ENCODE measurements at regions not wholly inside any gene's neighbourhood (a gene's known extent, or its start where the extent isn't known, plus 50 kb on each side); places are given as distances from the start of the nearest gene placed in this dataset.

DNA sequence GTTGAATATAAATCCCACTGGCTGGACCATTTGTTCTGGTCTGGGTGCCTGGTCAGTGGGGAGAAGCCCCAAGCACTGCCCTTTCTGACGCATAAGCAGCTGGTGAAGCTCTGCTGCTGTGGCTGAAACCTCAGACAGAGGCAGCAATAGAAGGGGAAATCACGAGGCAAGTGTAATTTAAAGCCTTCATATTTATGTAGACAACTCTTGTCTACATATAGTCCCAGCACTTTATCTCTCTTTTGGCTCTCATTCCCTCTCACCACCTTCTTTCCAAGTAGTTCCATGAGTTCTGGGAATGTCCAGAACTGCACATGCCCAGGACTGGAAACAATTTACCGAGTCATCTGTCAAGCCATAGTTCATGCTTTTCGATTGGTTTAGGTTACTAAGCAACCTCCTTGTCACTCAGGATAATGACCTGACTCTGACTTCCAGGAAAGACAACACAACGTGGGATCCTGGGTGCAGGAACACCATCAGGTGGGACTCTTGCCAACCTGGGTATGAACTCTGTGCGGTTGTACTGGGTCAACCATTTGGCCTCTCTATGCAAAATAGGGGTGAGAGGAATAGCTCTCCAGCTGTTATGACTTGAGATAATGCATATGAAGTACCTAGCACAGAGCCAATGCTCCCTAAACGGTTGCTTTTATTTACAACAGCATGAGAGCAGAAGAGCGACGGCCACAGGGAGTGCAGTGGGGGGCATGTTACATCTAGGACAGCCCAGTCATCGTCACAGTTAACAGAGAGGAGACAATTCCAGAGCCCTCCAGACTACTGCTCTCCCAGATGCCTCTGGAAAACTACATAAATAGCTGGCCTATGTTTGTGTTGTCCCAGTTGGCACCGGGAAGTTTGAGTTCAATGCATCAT, 321.9 kb downstream of the FOXO1 start:
- H3K9ac ChIP-seq (ENCODE audit: low read length): no peak overlapping the region
- no peak overlapping the region for H3K27ac ChIP-seq (ENCODE audit: low read depth, low read length)

DNA sequence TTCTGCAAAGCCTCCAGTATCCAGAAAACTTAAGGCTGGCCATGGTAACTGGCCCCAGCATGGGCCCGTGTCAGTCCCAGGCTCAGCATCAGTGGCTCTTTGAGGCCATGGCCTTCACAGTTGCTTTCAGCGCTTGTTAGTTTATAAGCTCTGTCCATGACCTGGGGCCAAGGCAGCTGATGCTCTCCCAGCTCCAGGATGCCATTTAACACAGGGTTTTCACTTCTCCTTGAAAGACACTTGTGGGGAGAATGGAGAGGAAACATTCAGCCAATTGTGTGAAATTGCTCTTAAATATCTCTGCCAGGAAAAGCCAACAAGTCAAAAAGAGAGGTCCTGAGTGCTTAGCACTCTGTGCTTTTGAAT, 321.3 kb downstream of the FOXO1 start:
- Histone ChIP-seq H3K9ac (ENCODE audit: low read length) (no peak overlapping the region), H3K9me3 (ENCODE audit: low read length) (no peaks in the 10 kb centered on the region), H3K27ac (ENCODE audit: low read depth, low read length) (no peak overlapping the region), H3K36me3 (ENCODE audit: insufficient read depth, low read length) (no peaks in the 10 kb centered on the region), H3K27me3 (ENCODE audit: control insufficient read depth in 1 of 2, insufficient read depth in 2 of 2, low read length in 2 of 2) (no peaks in the 10 kb centered on the region), H3K4me3 (ENCODE audit: low read depth in 1 of 2, low read length in 2 of 2) (no peak overlapping the region), H3K4me1 (ENCODE audit: insufficient read depth, low read length) (peaks cover 9% of the 10 kb centered on the region)

More for the DNA sequence above, 321.9 kb downstream of the FOXO1 start:
- Histone ChIP-seq H3K27me3 (ENCODE audit: control insufficient read depth in 1 of 2, insufficient read depth in 2 of 2, low read length in 2 of 2) (no peaks in the 10 kb centered on the region), H3K36me3 (ENCODE audit: insufficient read depth, low read length) (no peaks in the 10 kb centered on the region), H3K4me1 (ENCODE audit: insufficient read depth, low read length) (peaks cover 6% of the 10 kb centered on the region), H3K9me3 (ENCODE audit: low read length) (no peaks in the 10 kb centered on the region), H3K4me3 (ENCODE audit: low read depth in 1 of 2, low read length in 2 of 2) (no peak overlapping the region)

DNA sequence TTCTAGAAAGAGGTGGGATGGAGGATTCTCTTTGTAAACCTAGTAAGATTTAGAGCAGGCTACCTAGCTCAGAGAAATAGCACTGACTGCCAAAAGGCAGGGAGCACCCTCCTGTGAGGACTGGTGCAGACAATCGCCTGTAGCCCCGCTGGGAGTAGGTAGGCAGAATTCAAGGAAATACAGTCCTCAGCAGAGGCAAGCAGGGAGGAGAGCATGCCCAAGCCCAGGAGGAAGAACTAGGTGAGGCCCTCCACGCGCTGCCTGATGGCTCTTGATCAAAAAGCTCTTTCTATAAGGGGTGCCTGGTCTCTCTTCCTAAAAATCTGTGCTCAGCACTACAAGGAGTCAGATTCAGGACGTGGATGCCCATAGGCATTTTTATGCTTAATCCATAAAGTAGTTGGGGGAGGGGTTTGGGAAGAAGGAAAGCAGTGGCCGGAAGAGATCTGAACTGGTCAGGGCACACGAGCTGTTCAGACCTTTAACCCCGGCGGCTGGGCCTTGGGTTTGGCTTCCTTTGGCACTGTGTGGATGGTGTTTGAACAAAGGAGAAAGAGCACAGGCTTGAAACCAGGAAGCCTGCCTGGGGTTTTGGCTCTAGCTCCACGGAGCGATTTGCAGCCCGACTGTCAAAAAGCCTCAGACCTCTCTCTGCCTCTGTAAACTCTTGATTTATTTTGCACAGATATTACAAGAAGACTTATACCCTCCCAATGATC, 320.6 kb downstream of the FOXO1 start:
- no peaks in the 10 kb centered on the region for H3K36me3 ChIP-seq (ENCODE audit: insufficient read depth, low read length)
- H3K4me1 ChIP-seq (ENCODE audit: insufficient read depth, low read length): peaks cover 5% of the 10 kb centered on the region
- no peak overlapping the region for H3K27ac ChIP-seq (ENCODE audit: low read depth, low read length)
- H3K27me3 ChIP-seq (ENCODE audit: control insufficient read depth in 1 of 2, insufficient read depth in 2 of 2, low read length in 2 of 2): no peaks in the 10 kb centered on the region
- H3K4me3 ChIP-seq (ENCODE audit: low read depth in 1 of 2, low read length in 2 of 2): no peak overlapping the region
- no peaks in the 10 kb centered on the region for H3K9me3 ChIP-seq (ENCODE audit: low read length)
- H3K9ac ChIP-seq (ENCODE audit: low read length): no peak overlapping the region

DNA sequence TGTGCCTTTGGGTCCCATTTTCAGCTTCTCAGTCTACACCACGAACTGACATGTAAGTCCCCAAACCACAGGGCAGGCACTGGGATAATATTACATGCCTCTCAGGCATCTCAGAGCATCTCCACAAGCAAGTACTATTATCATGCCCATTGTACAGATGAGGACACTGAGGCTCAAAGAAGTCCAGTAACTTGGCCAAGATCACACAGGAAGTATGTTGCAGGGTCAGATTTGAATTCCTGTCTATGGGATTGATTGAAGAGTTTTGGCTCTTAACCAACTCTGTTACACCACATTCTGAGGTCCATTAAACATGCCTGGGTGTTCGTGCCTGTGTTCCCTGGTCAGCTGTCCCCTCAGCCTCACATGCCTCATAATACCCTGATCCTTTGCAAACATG, 319.8 kb downstream of the FOXO1 start:
- H3K4me1 ChIP-seq (ENCODE audit: insufficient read depth, low read length): peaks cover 5% of the 10 kb centered on the region
- no peak overlapping the region for H3K9ac ChIP-seq (ENCODE audit: low read length)
- H3K27ac ChIP-seq (ENCODE audit: low read depth, low read length): no peak overlapping the region
- no peaks in the 10 kb centered on the region for H3K36me3 ChIP-seq (ENCODE audit: insufficient read depth, low read length)
- H3K27me3 ChIP-seq (ENCODE audit: control insufficient read depth in 1 of 2, insufficient read depth in 2 of 2, low read length in 2 of 2): no peaks in the 10 kb centered on the region
- no peaks in the 10 kb centered on the region for H3K9me3 ChIP-seq (ENCODE audit: low read length)
- H3K4me3 ChIP-seq (ENCODE audit: low read depth in 1 of 2, low read length in 2 of 2): no peak overlapping the region

DNA sequence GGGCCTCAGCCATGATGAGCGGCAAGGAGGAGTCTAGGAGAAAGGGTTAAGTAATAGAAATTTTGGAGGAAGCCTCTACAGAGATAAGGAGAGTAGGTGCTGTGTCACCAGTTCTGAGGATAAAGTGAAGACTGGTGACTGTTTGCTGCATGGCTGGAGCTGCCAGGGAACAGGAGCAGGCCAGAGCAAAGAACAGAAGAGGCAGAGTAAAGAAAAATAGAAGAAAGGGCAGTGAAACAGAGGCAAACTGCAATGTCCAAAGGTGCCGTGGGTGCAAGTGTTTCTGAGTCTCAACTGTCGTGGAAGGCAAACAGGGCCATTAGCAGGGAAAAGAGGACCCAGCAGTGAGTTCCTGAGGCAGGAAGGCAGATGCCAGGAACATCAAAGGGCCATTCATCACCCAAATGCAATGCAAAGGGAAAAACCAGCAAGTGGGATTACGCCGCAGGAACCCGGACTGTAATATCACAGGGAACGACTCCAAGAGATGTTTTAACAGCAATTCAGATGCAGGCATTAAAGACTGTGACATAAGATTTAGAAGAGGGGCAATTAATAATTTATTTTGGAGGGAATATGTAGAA, 318.3 kb downstream of the FOXO1 start:
- H3K9ac ChIP-seq (ENCODE audit: low read length): no peak overlapping the region
- no peak overlapping the region for H3K4me3 ChIP-seq (ENCODE audit: low read depth in 1 of 2, low read length in 2 of 2)
- no peak overlapping the region for H3K27ac ChIP-seq (ENCODE audit: low read depth, low read length)
- no peaks in the 10 kb centered on the region for H3K27me3 ChIP-seq (ENCODE audit: control insufficient read depth in 1 of 2, insufficient read depth in 2 of 2, low read length in 2 of 2)
- no peaks in the 10 kb centered on the region for H3K36me3 ChIP-seq (ENCODE audit: insufficient read depth, low read length)
- H3K9me3 ChIP-seq (ENCODE audit: low read length): no peaks in the 10 kb centered on the region
- H3K4me1 ChIP-seq (ENCODE audit: insufficient read depth, low read length): peaks cover 20% of the 10 kb centered on the region

DNA sequence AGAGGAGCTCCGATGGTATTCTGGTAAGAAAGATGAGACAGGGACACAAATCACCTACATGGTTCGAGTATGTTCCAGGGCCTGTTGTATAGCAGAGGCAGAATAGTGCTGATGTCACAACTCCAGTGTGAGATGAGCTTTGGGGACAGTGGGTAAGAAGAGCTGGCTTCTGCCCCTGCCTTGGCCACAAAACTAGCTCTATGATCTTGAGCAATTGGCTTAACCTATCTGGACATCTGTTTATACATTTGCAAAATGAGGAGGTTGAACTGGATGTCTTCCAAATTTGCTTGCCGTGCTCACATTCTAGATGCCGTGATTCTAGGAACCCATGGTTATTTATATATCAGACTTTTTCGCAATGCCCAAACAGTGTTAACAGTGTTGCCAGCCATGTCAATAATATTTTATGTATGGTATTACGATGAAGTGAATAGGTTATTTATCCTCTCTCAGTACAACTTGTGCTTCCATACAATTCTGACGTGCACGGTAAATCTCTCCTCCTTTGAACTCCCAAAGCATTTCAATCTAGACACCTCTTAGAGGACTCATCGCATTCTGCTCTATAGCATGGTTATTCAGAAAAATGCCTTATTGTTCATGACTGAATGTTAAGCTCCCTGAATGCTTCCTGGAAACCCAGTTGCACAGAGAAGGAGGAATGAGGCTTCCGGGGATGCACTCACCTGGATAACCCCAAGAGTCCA, 316.0 kb downstream of the FOXO1 start:
- Histone ChIP-seq H3K27ac (ENCODE audit: low read depth, low read length) (no peak overlapping the region), H3K4me3 (ENCODE audit: low read depth in 1 of 2, low read length in 2 of 2) (no peak overlapping the region), H3K9me3 (ENCODE audit: low read length) (no peaks in the 10 kb centered on the region), H3K9ac (ENCODE audit: low read length) (no peak overlapping the region), H3K36me3 (ENCODE audit: insufficient read depth, low read length) (no peaks in the 10 kb centered on the region), H3K4me1 (ENCODE audit: insufficient read depth, low read length) (peaks cover 21% of the 10 kb centered on the region), H3K27me3 (ENCODE audit: control insufficient read depth in 1 of 2, insufficient read depth in 2 of 2, low read length in 2 of 2) (no peaks in the 10 kb centered on the region)

DNA sequence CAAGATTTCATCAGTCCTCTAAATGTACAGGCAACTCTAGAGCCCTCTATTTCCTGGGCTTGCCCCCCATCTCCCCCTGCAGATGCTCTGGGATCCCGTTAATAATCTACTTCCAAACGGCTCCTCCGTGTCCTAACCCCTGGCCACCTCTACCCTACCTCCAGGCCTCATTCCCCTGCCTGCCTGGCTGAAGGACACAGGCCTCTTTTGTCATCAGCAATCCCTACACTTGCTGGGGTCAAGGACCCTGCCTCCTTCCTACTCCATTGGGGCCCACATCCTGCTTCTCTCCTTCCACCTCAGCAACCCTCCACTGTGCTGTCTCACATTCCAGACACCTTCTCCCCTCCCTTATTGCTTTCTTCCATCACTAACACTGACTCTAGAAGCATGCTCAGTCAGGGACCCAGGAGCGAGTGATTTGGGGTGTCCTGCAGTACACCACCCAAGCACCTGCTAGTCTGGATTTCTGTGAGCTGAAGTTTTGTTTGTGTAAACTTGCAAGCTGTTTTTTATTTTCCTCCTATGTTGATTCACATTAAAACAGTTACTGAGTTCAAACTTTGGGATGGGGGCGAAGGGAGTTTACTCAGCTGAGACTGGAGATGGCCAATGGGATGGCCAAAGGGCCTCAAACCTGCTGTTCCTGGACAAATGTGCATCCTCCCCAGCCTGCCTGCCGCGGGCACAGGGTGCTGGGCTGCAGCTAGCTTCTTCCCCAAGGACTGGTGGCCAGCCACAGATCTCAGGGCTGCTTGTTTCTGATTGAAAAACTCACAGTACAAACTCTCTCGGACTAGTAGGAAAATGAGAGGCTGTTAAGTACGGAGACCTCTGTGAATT, 314.7 kb downstream of the FOXO1 start:
- no peaks in the 10 kb centered on the region for H3K27me3 ChIP-seq (ENCODE audit: control insufficient read depth in 1 of 2, insufficient read depth in 2 of 2, low read length in 2 of 2)
- no peaks in the 10 kb centered on the region for H3K9me3 ChIP-seq (ENCODE audit: low read length)
- no peak overlapping the region for H3K27ac ChIP-seq (ENCODE audit: low read depth, low read length)
- peaks cover 21% of the 10 kb centered on the region for H3K4me1 ChIP-seq (ENCODE audit: insufficient read depth, low read length)
- H3K9ac ChIP-seq (ENCODE audit: low read length): no peak overlapping the region
- no peaks in the 10 kb centered on the region for H3K36me3 ChIP-seq (ENCODE audit: insufficient read depth, low read length)
- H3K4me3 ChIP-seq (ENCODE audit: low read depth in 1 of 2, low read length in 2 of 2): no peak overlapping the region

DNA sequence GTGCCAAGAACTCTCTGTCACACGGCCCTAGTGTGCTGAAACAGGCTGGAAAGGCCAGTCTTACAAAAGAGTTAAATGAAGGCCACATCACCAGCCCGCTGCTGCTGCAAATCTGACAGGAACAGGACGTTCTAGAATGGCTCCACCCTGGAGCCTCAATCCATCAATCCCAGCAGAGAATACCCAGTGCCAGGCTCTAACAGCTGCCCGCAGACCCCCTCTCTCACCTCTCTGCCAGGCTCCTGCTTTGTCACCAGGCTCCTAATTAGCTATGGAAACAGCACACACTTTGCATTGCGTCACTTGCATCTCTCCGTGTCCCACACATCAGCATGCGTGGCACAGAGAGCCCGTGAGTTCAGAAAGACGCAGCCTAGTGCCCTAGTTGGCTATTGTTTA, 314.1 kb downstream of the FOXO1 start:
- no peaks in the 10 kb centered on the region for H3K27me3 ChIP-seq (ENCODE audit: control insufficient read depth in 1 of 2, insufficient read depth in 2 of 2, low read length in 2 of 2)
- H3K9ac ChIP-seq (ENCODE audit: low read length): no peak overlapping the region
- H3K36me3 ChIP-seq (ENCODE audit: insufficient read depth, low read length): no peaks in the 10 kb centered on the region
- no peak overlapping the region for H3K4me3 ChIP-seq (ENCODE audit: low read depth in 1 of 2, low read length in 2 of 2)
- no peaks in the 10 kb centered on the region for H3K9me3 ChIP-seq (ENCODE audit: low read length)
- peaks cover 21% of the 10 kb centered on the region for H3K4me1 ChIP-seq (ENCODE audit: insufficient read depth, low read length)
- no peak overlapping the region for H3K27ac ChIP-seq (ENCODE audit: low read depth, low read length)

DNA sequence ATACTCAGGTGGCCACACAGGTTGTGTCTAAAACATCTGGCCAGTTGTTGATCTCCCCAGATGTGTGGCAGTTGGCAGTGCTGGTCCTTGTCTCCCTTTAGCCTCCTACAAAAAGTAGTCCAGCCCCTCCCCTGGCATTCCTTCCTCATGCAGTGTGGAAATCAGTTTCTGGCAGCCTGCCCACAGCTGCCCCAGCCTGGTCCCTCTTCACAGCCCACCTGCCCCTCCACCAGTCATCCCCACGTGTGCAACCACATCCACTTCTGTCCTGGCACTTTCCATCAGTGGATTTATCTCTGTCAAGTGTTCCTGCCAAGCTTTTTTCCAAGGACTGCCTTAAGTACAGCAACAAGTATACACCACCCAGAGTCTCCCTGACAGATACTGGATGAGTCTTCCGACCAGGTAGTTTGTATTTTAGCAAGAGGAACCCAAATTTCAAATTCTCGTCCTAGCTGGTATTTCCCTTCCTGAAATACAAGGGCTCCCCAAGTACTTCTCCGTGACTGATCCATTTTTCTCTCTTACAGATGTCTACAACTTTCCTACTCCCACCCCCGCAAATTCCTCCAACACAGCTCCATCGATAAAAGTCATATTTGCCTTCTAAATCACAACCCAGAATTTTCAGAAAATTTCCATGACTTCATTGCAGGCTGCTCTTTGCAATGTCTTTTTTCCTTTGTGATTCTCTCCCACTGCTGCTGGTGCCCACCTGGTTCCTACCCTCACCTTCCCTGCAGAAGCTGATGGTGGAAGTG, 313.5 kb downstream of the FOXO1 start:
- Histone ChIP-seq H3K4me1 (ENCODE audit: insufficient read depth, low read length) (peaks cover 21% of the 10 kb centered on the region), H3K9me3 (ENCODE audit: low read length) (no peaks in the 10 kb centered on the region), H3K9ac (ENCODE audit: low read length) (no peak overlapping the region), H3K27ac (ENCODE audit: low read depth, low read length) (no peak overlapping the region), H3K36me3 (ENCODE audit: insufficient read depth, low read length) (no peaks in the 10 kb centered on the region), H3K4me3 (ENCODE audit: low read depth in 1 of 2, low read length in 2 of 2) (no peak overlapping the region), H3K27me3 (ENCODE audit: control insufficient read depth in 1 of 2, insufficient read depth in 2 of 2, low read length in 2 of 2) (no peaks in the 10 kb centered on the region)

DNA sequence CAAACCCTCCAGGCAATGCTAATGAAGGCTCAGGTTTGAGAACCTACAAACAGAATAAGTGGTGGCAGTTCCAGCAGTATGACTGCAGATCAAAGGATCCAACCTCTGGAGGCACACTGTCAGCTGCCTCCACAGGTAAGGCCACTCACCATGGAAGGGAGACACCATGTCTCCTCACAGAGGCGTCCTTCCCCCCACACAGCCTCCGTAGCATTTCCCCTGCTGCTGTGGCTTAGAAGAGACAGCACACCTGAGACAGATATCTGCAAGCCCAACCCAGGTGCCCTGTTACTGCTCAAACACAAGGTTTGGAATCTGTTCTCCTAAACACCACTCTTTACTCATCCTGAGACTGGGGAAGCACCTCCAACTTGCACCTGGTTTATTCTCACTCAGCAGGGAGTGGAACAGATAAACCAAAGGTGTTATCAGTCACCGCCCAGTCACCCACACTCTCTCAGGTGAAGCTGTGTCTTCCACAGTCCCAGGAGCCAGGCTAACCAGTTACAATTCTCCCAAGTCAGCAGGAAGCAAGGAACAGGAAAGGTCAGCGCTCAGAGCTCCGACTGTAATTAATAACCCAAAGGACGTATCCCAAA, 311.2 kb downstream of the FOXO1 start:
- Histone ChIP-seq H3K9me3 (ENCODE audit: low read length) (no peaks in the 10 kb centered on the region), H3K27me3 (ENCODE audit: control insufficient read depth in 1 of 2, insufficient read depth in 2 of 2, low read length in 2 of 2) (no peaks in the 10 kb centered on the region), H3K36me3 (ENCODE audit: insufficient read depth, low read length) (no peaks in the 10 kb centered on the region), H3K4me3 (ENCODE audit: low read depth in 1 of 2, low read length in 2 of 2) (no peak overlapping the region), H3K9ac (ENCODE audit: low read length) (no peak overlapping the region), H3K4me1 (ENCODE audit: insufficient read depth, low read length) (peaks cover 18% of the 10 kb centered on the region), H3K27ac (ENCODE audit: low read depth, low read length) (no peak overlapping the region)

Measured in muscle layer of colon (tissue), 2 donors.